Fibroblast of lung (primary cell): ENCODE measurements at regions not wholly inside any gene's neighbourhood (a gene's known extent, or its start where the extent isn't known, plus 50 kb on each side); places are given as distances from the start of the nearest gene placed in this dataset.

Experiments
- DNase-seq, 2 donors: peaks; one replicate each; pipeline versions ENCODE4 v3.0.0 to v3.0.0-alpha.2; 2010; ENCODE audit warnings: low read depth in 2 of 2
- H2AFZ ChIP-seq: 2 replicates; pipeline ENCODE4 v1.5.1; 2012; ENCODE audit warnings: low read length, control low read depth, inconsistent platforms
- H3K27ac ChIP-seq: 2 replicates; pipeline ENCODE4 v1.5.1; 2011; ENCODE audit warnings: low read length, control low read depth; ENCODE audit not compliant: insufficient read depth
- H3K27me3 ChIP-seq: 2 replicates; pipeline ENCODE4 v1.5.1; 2011; ENCODE audit warnings: mild to moderate bottlenecking, low read length; ENCODE audit not compliant: control insufficient read depth, insufficient read depth
- H3K36me3 ChIP-seq: 2 replicates; pipeline ENCODE4 v1.5.1; 2011; ENCODE audit warnings: low read length; ENCODE audit not compliant: control insufficient read depth, insufficient read depth
- H3K4me1 ChIP-seq: 2 replicates; pipeline ENCODE4 v1.5.1; 2011; ENCODE audit warnings: low read length; ENCODE audit not compliant: control insufficient read depth, insufficient read depth; ENCODE audit errors: extremely low read depth
- H3K4me2 ChIP-seq: 2 replicates; pipeline ENCODE4 v1.5.1; 2011; ENCODE audit warnings: low read length, control low read depth; ENCODE audit not compliant: insufficient read depth; ENCODE audit errors: extremely low read depth
- H3K4me3 ChIP-seq, 4 experiments: fragments of 200-600 bp in 1 of 4; sonication (generic) in 1 of 4; replicated peaks in 1 of 4; 2 replicates each; pipeline ENCODE4 v1.5.1; 2011 to 2016; ENCODE audit warnings: low read length in 4 of 4, low read depth in 3 of 4, mild to moderate bottlenecking in 3 of 4, control low read depth in 2 of 4, inconsistent platforms in 1 of 4, mixed read lengths in 1 of 4; ENCODE audit not compliant: insufficient read depth in 1 of 4; ENCODE audit errors: control extremely low read depth in 1 of 4
- H3K79me2 ChIP-seq: 2 replicates; pipeline ENCODE4 v1.5.1; 2012; ENCODE audit warnings: mild to moderate bottlenecking, low read length, inconsistent platforms; ENCODE audit not compliant: control insufficient read depth, insufficient read depth
- H3K9ac ChIP-seq: 2 replicates; pipeline ENCODE4 v1.5.1; 2011; ENCODE audit warnings: mild to moderate bottlenecking, low read length, control low read depth; ENCODE audit not compliant: insufficient read depth
- H3K9me3 ChIP-seq: 2 replicates; pipeline ENCODE4 v1.5.1; 2012; ENCODE audit warnings: low read depth, low read length; ENCODE audit not compliant: control insufficient read depth, insufficient read depth
- H4K20me1 ChIP-seq: 2 replicates; pipeline ENCODE4 v1.5.1; 2011; ENCODE audit warnings: low read length; ENCODE audit not compliant: control insufficient read depth, insufficient read depth; ENCODE audit errors: extremely low read depth
- EZH2 ChIP-seq: IDR thresholded peaks from 2 replicates; pipeline ENCODE4 v1.5.1; 2012; ENCODE audit warnings: low read length, control low read depth, mild to moderate bottlenecking; ENCODE audit errors: missing control alignments
- TF ChIP-seq, protein P1 (sequence below), 2 donors: IDR thresholded peaks in 1 of 2; conservative IDR thresholded peaks in 1 of 2; 1 replicate in 1 of 2; 2 replicates in 1 of 2; pipeline ENCODE4 v1.5.1; 2011 to 2012; ENCODE audit warnings: low read length in 2 of 2, control low read depth in 1 of 2, inconsistent platforms in 1 of 2, low read depth in 1 of 2, mild to moderate bottlenecking in 1 of 2

DNA sequence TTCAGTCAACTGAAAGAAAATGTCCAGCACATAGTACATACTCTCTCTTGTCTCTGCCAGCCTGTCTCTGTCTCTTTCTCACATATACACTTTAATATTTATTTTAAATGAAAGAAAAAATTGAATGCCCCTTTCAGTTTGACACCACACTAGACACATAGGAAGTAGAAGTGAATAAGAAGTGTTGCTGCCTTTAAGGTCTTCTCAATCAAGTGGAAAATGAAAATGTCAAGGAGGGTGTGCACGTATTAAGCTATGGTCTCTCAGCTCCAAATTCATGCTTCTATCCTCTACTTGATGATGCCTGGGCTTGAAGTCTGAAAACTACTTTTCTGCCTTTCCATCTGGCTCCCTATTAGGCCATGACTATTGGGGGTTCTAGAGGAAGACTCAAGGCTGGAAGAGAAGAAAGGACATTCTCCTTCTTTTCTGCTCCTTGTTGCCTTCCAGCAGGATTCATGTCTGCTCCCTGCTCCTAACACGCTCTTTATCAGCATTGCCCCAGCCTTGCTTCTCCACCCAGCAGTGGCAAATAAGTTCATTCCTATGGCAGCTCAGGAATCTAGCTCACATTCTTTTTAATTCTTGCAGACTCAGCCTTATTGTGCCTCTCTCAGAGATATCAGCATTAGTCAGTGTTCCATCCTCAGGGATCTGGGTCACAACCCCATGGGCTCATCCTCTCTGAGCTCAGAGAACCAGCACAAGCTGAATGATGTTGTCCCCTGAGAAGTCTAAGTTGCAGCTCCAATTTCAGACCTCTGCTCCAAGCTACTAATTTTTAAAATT, 609.1 kb upstream of the GRM7 start:
- Histone ChIP-seq H3K27me3 (no peaks in the 10 kb centered on the region), H3K79me2 (no peaks in the 10 kb centered on the region), H2AFZ (no peak overlapping the region), H3K36me3 (no peaks in the 10 kb centered on the region), H3K9ac (no peak overlapping the region), H4K20me1 (no peaks in the 10 kb centered on the region), H3K4me3 (no peak overlapping the region), H3K4me2 (no peak overlapping the region), H3K9me3 (no peaks in the 10 kb centered on the region), H3K4me1 (no peaks in the 10 kb centered on the region), H3K27ac (no peak overlapping the region)
- DNase-seq, result no peak
- TF ChIP-seq, protein P1, sequence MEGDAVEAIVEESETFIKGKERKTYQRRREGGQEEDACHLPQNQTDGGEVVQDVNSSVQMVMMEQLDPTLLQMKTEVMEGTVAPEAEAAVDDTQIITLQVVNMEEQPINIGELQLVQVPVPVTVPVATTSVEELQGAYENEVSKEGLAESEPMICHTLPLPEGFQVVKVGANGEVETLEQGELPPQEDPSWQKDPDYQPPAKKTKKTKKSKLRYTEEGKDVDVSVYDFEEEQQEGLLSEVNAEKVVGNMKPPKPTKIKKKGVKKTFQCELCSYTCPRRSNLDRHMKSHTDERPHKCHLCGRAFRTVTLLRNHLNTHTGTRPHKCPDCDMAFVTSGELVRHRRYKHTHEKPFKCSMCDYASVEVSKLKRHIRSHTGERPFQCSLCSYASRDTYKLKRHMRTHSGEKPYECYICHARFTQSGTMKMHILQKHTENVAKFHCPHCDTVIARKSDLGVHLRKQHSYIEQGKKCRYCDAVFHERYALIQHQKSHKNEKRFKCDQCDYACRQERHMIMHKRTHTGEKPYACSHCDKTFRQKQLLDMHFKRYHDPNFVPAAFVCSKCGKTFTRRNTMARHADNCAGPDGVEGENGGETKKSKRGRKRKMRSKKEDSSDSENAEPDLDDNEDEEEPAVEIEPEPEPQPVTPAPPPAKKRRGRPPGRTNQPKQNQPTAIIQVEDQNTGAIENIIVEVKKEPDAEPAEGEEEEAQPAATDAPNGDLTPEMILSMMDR (conservative IDR thresholded peaks at IDR 0.05 in 1 of 2, IDR thresholded peaks at IDR 0.05 in 1 of 2; ENCODE audit: low read depth in 1 of 2, low read length in 2 of 2), result no peak
- TF ChIP-seq EZH2, result no peak

DNA sequence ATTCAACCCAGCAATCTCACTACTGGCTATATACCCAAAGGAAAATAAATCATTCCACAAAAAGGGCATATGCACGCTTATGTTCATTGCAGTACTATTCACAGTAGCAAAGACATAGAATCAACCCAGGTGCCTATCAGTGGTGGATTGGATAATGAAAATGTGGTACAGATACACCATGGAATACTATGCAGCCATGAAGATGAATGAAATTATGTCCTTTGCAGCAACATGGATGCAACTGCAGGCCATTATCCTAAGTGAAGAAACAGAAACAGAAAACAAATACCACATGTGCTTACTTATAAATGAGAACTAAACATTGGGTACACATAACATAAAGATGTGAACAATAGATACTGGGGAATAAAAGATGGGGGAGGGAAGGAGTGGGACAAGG, 606.4 kb upstream of the GRM7 start:
- no peaks in the 10 kb centered on the region for H4K20me1 ChIP-seq
- no peaks in the 10 kb centered on the region for H3K4me1 ChIP-seq
- H3K27ac ChIP-seq, result no peak overlapping the region
- DNase-seq, result no peak
- H3K79me2 ChIP-seq, result no peaks in the 10 kb centered on the region
- no peaks in the 10 kb centered on the region for H3K36me3 ChIP-seq
- no peaks in the 10 kb centered on the region for H3K27me3 ChIP-seq
- TF ChIP-seq EZH2, result no peak
- TF ChIP-seq, protein P1 (conservative IDR thresholded peaks at IDR 0.05 in 1 of 2, IDR thresholded peaks at IDR 0.05 in 1 of 2; ENCODE audit: low read depth in 1 of 2, low read length in 2 of 2), result no peak
- no peak overlapping the region for H3K9ac ChIP-seq
- no peak overlapping the region for H3K4me3 ChIP-seq
- H3K9me3 ChIP-seq, result no peaks in the 10 kb centered on the region
- H3K4me2 ChIP-seq, result no peak overlapping the region
- H2AFZ ChIP-seq, result no peak overlapping the region

DNA sequence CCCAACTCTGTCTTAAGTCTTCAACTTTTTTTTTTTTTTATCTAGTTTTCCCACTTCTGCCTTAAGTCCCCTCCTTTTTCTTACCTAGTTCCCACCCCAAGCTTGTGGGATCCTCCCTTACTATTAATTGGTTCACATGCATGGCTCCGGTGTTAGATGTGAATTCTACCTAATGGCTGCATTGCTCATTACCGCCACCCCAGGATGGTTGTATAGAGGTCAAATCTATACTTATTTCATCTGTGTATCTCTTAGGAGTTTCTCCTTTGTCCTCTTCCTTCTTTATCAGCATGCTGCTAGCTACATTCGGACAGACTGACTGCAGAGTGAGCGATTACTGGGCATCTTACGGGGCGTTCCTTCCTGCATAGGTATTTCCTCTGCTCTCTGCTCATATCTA, 605.7 kb upstream of the GRM7 start:
- H3K27ac ChIP-seq, result no peak overlapping the region
- H2AFZ ChIP-seq, result no peak overlapping the region
- H3K4me2 ChIP-seq, result no peak overlapping the region
- H3K4me1 ChIP-seq, result no peaks in the 10 kb centered on the region
- H3K9me3 ChIP-seq, result no peaks in the 10 kb centered on the region
- H3K27me3 ChIP-seq, result no peaks in the 10 kb centered on the region
- no peaks in the 10 kb centered on the region for H3K79me2 ChIP-seq
- no peaks in the 10 kb centered on the region for H3K36me3 ChIP-seq
- no peak overlapping the region for H3K4me3 ChIP-seq
- no peak for DNase-seq
- no peak overlapping the region for H3K9ac ChIP-seq
- TF ChIP-seq, protein P1 (conservative IDR thresholded peaks at IDR 0.05 in 1 of 2, IDR thresholded peaks at IDR 0.05 in 1 of 2; ENCODE audit: low read depth in 1 of 2, low read length in 2 of 2), result no peak
- TF ChIP-seq EZH2, result no peak
- no peaks in the 10 kb centered on the region for H4K20me1 ChIP-seq
